ENCODE measurements at regions not wholly inside any gene's neighbourhood (a gene's known extent, or its start where the extent isn't known, plus 50 kb on each side); places are given as distances from the start of the nearest gene placed in this dataset.

DNA sequence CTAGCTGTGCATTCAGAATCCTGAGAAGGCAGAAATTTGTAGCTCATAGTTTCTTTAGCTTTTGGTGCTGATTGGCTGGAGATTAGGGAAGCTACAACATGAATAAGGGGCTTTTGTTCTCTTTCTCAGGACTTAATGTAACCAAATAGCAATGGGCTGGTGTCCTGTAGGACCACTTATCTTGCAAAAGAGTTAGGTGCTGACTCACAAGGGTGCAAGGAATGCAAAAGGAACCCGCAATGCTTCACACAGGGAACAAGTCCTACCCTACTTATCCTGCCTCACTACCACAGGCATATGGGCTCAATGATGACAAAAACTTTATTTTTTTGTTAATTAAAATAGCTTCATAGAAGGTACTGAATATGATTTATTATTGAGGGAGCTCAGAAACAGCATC is 541.5 kb downstream of the AMY1C start:
- Histone ChIP-seq H3F3A (ENCODE audit: insufficient read depth, low read length) (no peaks in the 10 kb centered on the region), H3K27ac (ENCODE audit: low read length) (no peak overlapping the region)

DNA sequence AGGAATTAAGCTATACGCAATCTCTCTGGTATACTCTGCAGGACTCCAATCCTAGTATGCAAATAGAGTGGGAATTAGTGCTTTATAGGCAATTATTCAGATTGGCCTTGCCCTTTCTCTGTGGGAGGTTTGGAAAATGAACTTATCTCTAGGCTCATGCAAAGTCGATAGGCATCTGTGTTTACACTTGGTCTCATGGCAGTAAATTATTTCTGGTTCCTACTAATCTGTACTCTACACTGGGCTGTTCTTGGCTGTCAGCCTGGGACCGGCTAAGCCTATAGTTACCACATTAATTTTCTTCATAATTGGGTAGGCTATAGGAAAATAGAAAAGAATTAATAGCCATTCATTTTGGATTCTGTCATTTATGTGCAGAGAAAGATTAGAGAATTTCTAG is 544.6 kb downstream of the AMY1C start:
- TF ChIP-seq EZH2phosphoT487 (IDR thresholded peaks at IDR 0.05; ENCODE audit: low read length) (no peak), EZH2 (optimal IDR thresholded peaks at IDR 0.05; ENCODE audit: low read depth, low read length) (no peak)
- TF ChIP-seq, protein P1, sequence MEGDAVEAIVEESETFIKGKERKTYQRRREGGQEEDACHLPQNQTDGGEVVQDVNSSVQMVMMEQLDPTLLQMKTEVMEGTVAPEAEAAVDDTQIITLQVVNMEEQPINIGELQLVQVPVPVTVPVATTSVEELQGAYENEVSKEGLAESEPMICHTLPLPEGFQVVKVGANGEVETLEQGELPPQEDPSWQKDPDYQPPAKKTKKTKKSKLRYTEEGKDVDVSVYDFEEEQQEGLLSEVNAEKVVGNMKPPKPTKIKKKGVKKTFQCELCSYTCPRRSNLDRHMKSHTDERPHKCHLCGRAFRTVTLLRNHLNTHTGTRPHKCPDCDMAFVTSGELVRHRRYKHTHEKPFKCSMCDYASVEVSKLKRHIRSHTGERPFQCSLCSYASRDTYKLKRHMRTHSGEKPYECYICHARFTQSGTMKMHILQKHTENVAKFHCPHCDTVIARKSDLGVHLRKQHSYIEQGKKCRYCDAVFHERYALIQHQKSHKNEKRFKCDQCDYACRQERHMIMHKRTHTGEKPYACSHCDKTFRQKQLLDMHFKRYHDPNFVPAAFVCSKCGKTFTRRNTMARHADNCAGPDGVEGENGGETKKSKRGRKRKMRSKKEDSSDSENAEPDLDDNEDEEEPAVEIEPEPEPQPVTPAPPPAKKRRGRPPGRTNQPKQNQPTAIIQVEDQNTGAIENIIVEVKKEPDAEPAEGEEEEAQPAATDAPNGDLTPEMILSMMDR (IDR thresholded peaks at IDR 0.05; ENCODE audit: low read length): no peak
- no peaks in the 10 kb centered on the region for H3K4me1 ChIP-seq (ENCODE audit: low read length)

More for the DNA sequence above, 541.5 kb downstream of the AMY1C start:
- DNase-seq: no peak
- Histone ChIP-seq H3K27me3 (replicated peaks; ENCODE audit: insufficient read depth, low read length) (no peaks in the 10 kb centered on the region), H3K9ac (ENCODE audit: low read length) (no peak overlapping the region), H3K4me2 (ENCODE audit: low read depth, low read length) (no peak overlapping the region), H3K79me2 (ENCODE audit: low read length) (no peaks in the 10 kb centered on the region), H2AFZ (ENCODE audit: low read length) (no peak overlapping the region), H3K9me3 (replicated peaks; ENCODE audit: insufficient read depth, low read length) (no peaks in the 10 kb centered on the region), H3K4me3 (ENCODE audit: low read length) (no peak overlapping the region), H3K4me1 (ENCODE audit: low read length) (no peaks in the 10 kb centered on the region), H3K36me3 (replicated peaks; ENCODE audit: insufficient read depth, low read length) (no peaks in the 10 kb centered on the region), H4K20me1 (ENCODE audit: insufficient read depth, low read length) (no peaks in the 10 kb centered on the region), H3K9me2 (replicated peaks; ENCODE audit: insufficient read depth, low read length) (no peaks in the 10 kb centered on the region)
- TF ChIP-seq EZH2 (optimal IDR thresholded peaks at IDR 0.05; ENCODE audit: low read depth, low read length): no peak
- TF ChIP-seq, protein P1 (IDR thresholded peaks at IDR 0.05; ENCODE audit: low read length): no peak
- no peak for TF ChIP-seq EZH2phosphoT487 (IDR thresholded peaks at IDR 0.05; ENCODE audit: low read length)

DNA sequence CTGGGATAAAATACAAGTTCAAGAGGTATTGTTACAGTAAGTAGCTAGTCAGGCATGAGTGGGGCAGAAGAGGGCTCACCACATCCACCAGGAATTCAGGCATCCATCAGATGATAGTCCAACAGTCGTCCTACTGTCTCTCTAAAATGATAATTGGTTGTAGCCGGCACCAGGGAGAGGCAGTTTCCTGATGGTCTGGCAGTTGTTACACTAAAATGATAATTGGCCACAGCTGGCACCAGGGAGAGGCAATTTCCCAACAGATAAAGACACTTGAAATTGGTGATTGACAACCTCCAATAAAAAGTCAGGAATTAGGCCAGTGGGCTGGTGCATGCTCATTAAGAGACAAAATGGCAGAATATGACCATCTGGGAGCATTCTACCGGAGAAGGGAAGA is 545.8 kb downstream of the AMY1C start:
- no peak overlapping the region for H2AFZ ChIP-seq (ENCODE audit: low read length)
- H3K9ac ChIP-seq (ENCODE audit: low read length): no peak overlapping the region
- H3K36me3 ChIP-seq (replicated peaks; ENCODE audit: insufficient read depth, low read length): no peaks in the 10 kb centered on the region
- no peak overlapping the region for H3K4me3 ChIP-seq (ENCODE audit: low read length)
- no peak for DNase-seq
- no peaks in the 10 kb centered on the region for H3F3A ChIP-seq (ENCODE audit: insufficient read depth, low read length)
- no peaks in the 10 kb centered on the region for H3K9me2 ChIP-seq (replicated peaks; ENCODE audit: insufficient read depth, low read length)
- no peaks in the 10 kb centered on the region for H3K4me1 ChIP-seq (ENCODE audit: low read length)
- H3K79me2 ChIP-seq (ENCODE audit: low read length): no peaks in the 10 kb centered on the region
- no peaks in the 10 kb centered on the region for H4K20me1 ChIP-seq (ENCODE audit: insufficient read depth, low read length)
- no peak for TF ChIP-seq EZH2 (optimal IDR thresholded peaks at IDR 0.05; ENCODE audit: low read depth, low read length)
- TF ChIP-seq, protein P1 (IDR thresholded peaks at IDR 0.05; ENCODE audit: low read length): no peak
- no peak for TF ChIP-seq EZH2phosphoT487 (IDR thresholded peaks at IDR 0.05; ENCODE audit: low read length)
- H3K27me3 ChIP-seq (replicated peaks; ENCODE audit: insufficient read depth, low read length): no peaks in the 10 kb centered on the region
- H3K27ac ChIP-seq (ENCODE audit: low read length): no peak overlapping the region
- H3K9me3 ChIP-seq (replicated peaks; ENCODE audit: insufficient read depth, low read length): no peaks in the 10 kb centered on the region
- no peak overlapping the region for H3K4me2 ChIP-seq (ENCODE audit: low read depth, low read length)

More for the DNA sequence above, 544.6 kb downstream of the AMY1C start:
- DNase-seq: no peak
- Histone ChIP-seq H3K27me3 (replicated peaks; ENCODE audit: insufficient read depth, low read length) (no peaks in the 10 kb centered on the region), H3K79me2 (ENCODE audit: low read length) (no peaks in the 10 kb centered on the region), H2AFZ (ENCODE audit: low read length) (no peak overlapping the region), H3K27ac (ENCODE audit: low read length) (no peak overlapping the region), H3K9me2 (replicated peaks; ENCODE audit: insufficient read depth, low read length) (no peaks in the 10 kb centered on the region), H3K9ac (ENCODE audit: low read length) (no peak overlapping the region), H3K4me2 (ENCODE audit: low read depth, low read length) (no peak overlapping the region), H3K4me3 (ENCODE audit: low read length) (no peak overlapping the region), H3F3A (ENCODE audit: insufficient read depth, low read length) (no peaks in the 10 kb centered on the region), H3K9me3 (replicated peaks; ENCODE audit: insufficient read depth, low read length) (no peaks in the 10 kb centered on the region), H3K36me3 (replicated peaks; ENCODE audit: insufficient read depth, low read length) (no peaks in the 10 kb centered on the region), H4K20me1 (ENCODE audit: insufficient read depth, low read length) (no peaks in the 10 kb centered on the region)

Data from MM.1S (cell line).